Neural progenitor cell (in vitro differentiated cells): ENCODE measurements at regions not wholly inside any gene's neighbourhood (a gene's known extent, or its start where the extent isn't known, plus 50 kb on each side); places are given as distances from the start of the nearest gene placed in this dataset.

Experiments used
- DNase-seq: peaks from one replicate; pipeline ENCODE4 v3.0.0-alpha.2; 2016; ENCODE audit warnings: low spot score
- H2AFZ ChIP-seq: fragments of 200-600 bp; sonication (generic); replicated peaks from 2 replicates; pipeline ENCODE4 v1.6.1; 2016; ENCODE audit warnings: antibody characterized with exemption
- H3F3A ChIP-seq: fragments of 200-600 bp; sonication (generic); 2 replicates; pipeline ENCODE4 v1.6.1; 2016; ENCODE audit warnings: antibody characterized with exemption, low read depth
- H3K27ac ChIP-seq: fragments of 200-600 bp; sonication (generic); 2 replicates; pipeline ENCODE4 v1.5.1; 2016; ENCODE audit warnings: mild to moderate bottlenecking
- H3K27me3 ChIP-seq: fragments of 200-600 bp; sonication (generic); 2 replicates; pipeline ENCODE4 v1.6.1; 2016; ENCODE audit warnings: mild to moderate bottlenecking, moderate library complexity
- H3K36me3 ChIP-seq: fragments of 200-600 bp; sonication (generic); 2 replicates; pipeline ENCODE4 v1.5.1; 2016
- H3K4me1 ChIP-seq: fragments of 200-600 bp; sonication (generic); 2 replicates; pipeline ENCODE4 v1.6.1; 2016; ENCODE audit warnings: mixed run types
- H3K4me2 ChIP-seq: fragments of 200-600 bp; sonication (generic); 2 replicates; pipeline ENCODE4 v1.6.1; 2016
- H3K4me3 ChIP-seq: fragments of 200-600 bp; sonication (generic); 2 replicates; pipeline ENCODE4 v1.5.1; 2016
- H3K79me2 ChIP-seq: fragments of 200-600 bp; sonication (generic); 2 replicates; pipeline ENCODE4 v1.6.1; 2016; ENCODE audit warnings: low read depth
- H3K9ac ChIP-seq: fragments of 200-600 bp; sonication (generic); 2 replicates; pipeline ENCODE4 v1.6.1; 2016
- H3K9me3 ChIP-seq: fragments of 200-600 bp; sonication (generic); 2 replicates; pipeline ENCODE4 v1.5.1; 2016; ENCODE audit warnings: low read depth
- H4K20me1 ChIP-seq: fragments of 200-600 bp; sonication (generic); 2 replicates; pipeline ENCODE4 v1.6.1; 2016; ENCODE audit warnings: low read depth
- H3K27ac Mint-ChIP-seq: 3 replicates; pipeline ENCODE4 v1.8.0; 2021; ENCODE audit warnings: mixed read lengths
- H3K27me3 Mint-ChIP-seq: 2 replicates; pipeline ENCODE4 v1.8.0; 2022; ENCODE audit warnings: low read depth, mild to moderate bottlenecking, inconsistent platforms, moderate library complexity, mixed read lengths; ENCODE audit not compliant: insufficient read depth
- H3K36me3 Mint-ChIP-seq: 3 replicates; pipeline ENCODE4 v1.8.0; 2021; ENCODE audit warnings: mixed read lengths
- H3K4me1 Mint-ChIP-seq: 3 replicates; pipeline ENCODE4 v1.8.0; 2021; ENCODE audit warnings: mixed read lengths
- H3K4me3 Mint-ChIP-seq: 3 replicates; pipeline ENCODE4 v1.8.0; 2021; ENCODE audit warnings: mild to moderate bottlenecking, moderate library complexity, mixed read lengths
- H3K9me3 Mint-ChIP-seq: 3 replicates; pipeline ENCODE4 v1.8.0; 2020; ENCODE audit warnings: mixed read lengths
- CTCF ChIP-seq: fragments of 200-600 bp; sonication (generic); IDR thresholded peaks from 2 replicates; pipeline ENCODE4 v1.5.1; 2017; ENCODE audit warnings: antibody characterized with exemption, mild to moderate bottlenecking
- EZH2 ChIP-seq: fragments of 200-600 bp; sonication (generic); IDR thresholded peaks from 2 replicates; pipeline ENCODE4 v1.6.1; 2017; ENCODE audit warnings: antibody characterized with exemption, mild to moderate bottlenecking, moderate library complexity
- EZH2phosphoT487 ChIP-seq: fragments of 200-600 bp; sonication (generic); IDR thresholded peaks from 2 replicates; pipeline ENCODE4 v1.6.1; 2017; ENCODE audit warnings: antibody characterized with exemption

- Histone ChIP-seq H3K36me3 (no peaks in the 10 kb centered on the region), H3K4me3 (no peak overlapping the region), H3K79me2 (no peaks in the 10 kb centered on the region), H3K9me3 (no peaks in the 10 kb centered on the region), H3K4me1 (no peaks in the 10 kb centered on the region), H3K27me3 (no peaks in the 10 kb centered on the region), H3F3A (no peaks in the 10 kb centered on the region), H3K4me2 (no peak overlapping the region), H3K27ac (no peak overlapping the region), H2AFZ (no peak overlapping the region), H3K9ac (no peak overlapping the region), H4K20me1 (no peaks in the 10 kb centered on the region)
- no peaks in the 10 kb centered on the region for H3K27me3 Mint-ChIP-seq
- no peaks in the 10 kb centered on the region for H3K9me3 Mint-ChIP-seq
- H3K27ac Mint-ChIP-seq: no peak overlapping the region
- no peak for DNase-seq
- no peak for TF ChIP-seq CTCF
- TF ChIP-seq EZH2: no peak
- TF ChIP-seq EZH2phosphoT487: no peak
- H3K4me1 Mint-ChIP-seq: no peaks in the 10 kb centered on the region
- peaks cover 2% of the 10 kb centered on the region for H3K36me3 Mint-ChIP-seq
- no peak overlapping the region for H3K4me3 Mint-ChIP-seq
Observed at GRCh38 chr14:56419750-56420149, 159.8 kb upstream of the TMEM260 start.

- H3K36me3 ChIP-seq: no peaks in the 10 kb centered on the region
- H3K4me2 ChIP-seq: no peak overlapping the region
- H3K4me3 Mint-ChIP-seq: no peak overlapping the region
- H3F3A ChIP-seq: no peaks in the 10 kb centered on the region
- no peaks in the 10 kb centered on the region for H3K4me1 ChIP-seq
- H3K9ac ChIP-seq: no peak overlapping the region
- H3K27ac Mint-ChIP-seq: no peak overlapping the region
- no peaks in the 10 kb centered on the region for H3K9me3 ChIP-seq
- H3K36me3 Mint-ChIP-seq: peaks cover 2% of the 10 kb centered on the region
- H3K27me3 ChIP-seq: no peaks in the 10 kb centered on the region
- H3K9me3 Mint-ChIP-seq: peaks cover 2% of the 10 kb centered on the region
- no peaks in the 10 kb centered on the region for H3K4me1 Mint-ChIP-seq
- TF ChIP-seq EZH2: no peak
- TF ChIP-seq EZH2phosphoT487: no peak
- no peak for TF ChIP-seq CTCF
- H4K20me1 ChIP-seq: no peaks in the 10 kb centered on the region
- H3K27me3 Mint-ChIP-seq: no peaks in the 10 kb centered on the region
- H3K79me2 ChIP-seq: no peaks in the 10 kb centered on the region
- no peak for DNase-seq
- no peak overlapping the region for H3K4me3 ChIP-seq
- H3K27ac ChIP-seq: no peak overlapping the region
- no peak overlapping the region for H2AFZ ChIP-seq
Observed at GRCh38 chr14:56422221-56422620, 157.4 kb upstream of the TMEM260 start.

GRCh38 chr14:56422703-56423213 is 156.8 kb upstream of the TMEM260 start:
- Histone ChIP-seq H3K36me3 (no peaks in the 10 kb centered on the region), H3K27ac (no peak overlapping the region), H2AFZ (peak overlapping the region; percentile 82), H3K79me2 (no peaks in the 10 kb centered on the region), H3K4me3 (no peak overlapping the region), H3K4me1 (no peaks in the 10 kb centered on the region), H4K20me1 (no peaks in the 10 kb centered on the region), H3K4me2 (no peak overlapping the region), H3K9ac (no peak overlapping the region), H3K27me3 (no peaks in the 10 kb centered on the region), H3F3A (no peaks in the 10 kb centered on the region), H3K9me3 (no peaks in the 10 kb centered on the region)
- peaks cover 2% of the 10 kb centered on the region for H3K36me3 Mint-ChIP-seq
- TF ChIP-seq EZH2phosphoT487 (no peak), CTCF (peak; percentile 77)
- no peaks in the 10 kb centered on the region for H3K4me1 Mint-ChIP-seq
- no peak overlapping the region for H3K4me3 Mint-ChIP-seq
- H3K9me3 Mint-ChIP-seq: peaks cover 2% of the 10 kb centered on the region
- DNase-seq: peak; percentile 56
- H3K27ac Mint-ChIP-seq: no peak overlapping the region
- no peaks in the 10 kb centered on the region for H3K27me3 Mint-ChIP-seq

- Histone ChIP-seq H4K20me1 (no peaks in the 10 kb centered on the region), H3K27me3 (no peaks in the 10 kb centered on the region), H3K4me1 (no peaks in the 10 kb centered on the region), H3K9me3 (no peaks in the 10 kb centered on the region), H3K27ac (no peak overlapping the region), H3K36me3 (no peaks in the 10 kb centered on the region), H3K4me2 (no peak overlapping the region), H3F3A (no peaks in the 10 kb centered on the region), H3K79me2 (no peaks in the 10 kb centered on the region), H2AFZ (peak overlapping the region; percentile 43), H3K9ac (no peak overlapping the region), H3K4me3 (no peak overlapping the region)
- TF ChIP-seq CTCF (no peak), EZH2 (no peak), EZH2phosphoT487 (no peak)
- no peak overlapping the region for H3K27ac Mint-ChIP-seq
- H3K36me3 Mint-ChIP-seq: peaks cover 2% of the 10 kb centered on the region
- H3K27me3 Mint-ChIP-seq: no peaks in the 10 kb centered on the region
- peaks cover 2% of the 10 kb centered on the region for H3K9me3 Mint-ChIP-seq
- no peaks in the 10 kb centered on the region for H3K4me1 Mint-ChIP-seq
- no peak overlapping the region for H3K4me3 Mint-ChIP-seq
- DNase-seq: no peak
Observed at GRCh38 chr14:56423544-56423943, 156.1 kb upstream of the TMEM260 start.
